RWPE1 (cell line): ENCODE measurements at regions not wholly inside any gene's neighbourhood (a gene's known extent, or its start where the extent isn't known, plus 50 kb on each side); places are given as distances from the start of the nearest gene placed in this dataset.

ENCODE experiments used
- CTCF ChIA-PET: fragments of 350-600 bp; sonication (Branson Sonifier 250); formaldehyde crosslinking; extraction: SDS; loops from one replicate; lab custom pipeline; 2021; lab: Yijun Ruan, JAX
- POLR2A ChIA-PET: fragments of 400-600 bp; formaldehyde crosslinking; extraction: SDS; loops from one replicate; lab custom pipeline; 2020; ENCODE audit warnings: antibody characterized with exemption; ENCODE audit not compliant: low non-redundant PET; lab: Yijun Ruan, JAX
- DNase-seq: peaks from one replicate; pipeline ENCODE4 v3.0.0; 2012; ENCODE audit warnings: low spot score
- H3K27ac ChIP-seq: fragments of 450-650 bp; 2 replicates; pipeline ENCODE4 v1.5.1; 2017
- TF ChIP-seq, protein P1 (sequence below): fragments of 450-650 bp; conservative IDR thresholded peaks from 2 replicates; pipeline ENCODE4 v1.5.1; 2017; ENCODE audit warnings: low read depth, mild to moderate bottlenecking

DNA sequence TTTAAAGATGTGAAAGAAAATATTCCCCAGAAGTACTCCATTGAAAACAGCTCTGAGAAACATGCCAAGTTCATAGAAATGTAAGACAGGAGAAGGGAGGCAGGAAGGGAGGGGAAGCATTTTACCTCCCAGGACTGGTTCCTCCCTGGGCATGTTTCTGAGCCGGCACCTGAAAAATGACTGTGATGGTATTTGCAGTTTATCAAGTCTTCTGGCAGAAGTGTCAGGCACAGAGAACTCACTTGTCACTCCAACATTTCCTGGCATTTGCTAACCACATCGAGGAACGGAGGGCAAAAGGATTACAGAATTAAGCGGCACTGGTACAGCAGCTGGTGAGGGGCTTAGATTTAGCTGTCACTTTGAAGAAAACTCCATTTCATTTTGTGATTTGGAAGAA is 1054.0 kb downstream of the TUSC7 start:
- ChIA-PET CTCF (interaction anchor here (0.6 kb wide), 2 partner anchors 179 to 253 kb away, joined by 3 read pairs; no protein-coding TSS in a partner anchor), POLR2A (no interaction called here)
- H3K27ac ChIP-seq: no peak overlapping the region
- DNase-seq: no peak
- TF ChIP-seq, protein P1, sequence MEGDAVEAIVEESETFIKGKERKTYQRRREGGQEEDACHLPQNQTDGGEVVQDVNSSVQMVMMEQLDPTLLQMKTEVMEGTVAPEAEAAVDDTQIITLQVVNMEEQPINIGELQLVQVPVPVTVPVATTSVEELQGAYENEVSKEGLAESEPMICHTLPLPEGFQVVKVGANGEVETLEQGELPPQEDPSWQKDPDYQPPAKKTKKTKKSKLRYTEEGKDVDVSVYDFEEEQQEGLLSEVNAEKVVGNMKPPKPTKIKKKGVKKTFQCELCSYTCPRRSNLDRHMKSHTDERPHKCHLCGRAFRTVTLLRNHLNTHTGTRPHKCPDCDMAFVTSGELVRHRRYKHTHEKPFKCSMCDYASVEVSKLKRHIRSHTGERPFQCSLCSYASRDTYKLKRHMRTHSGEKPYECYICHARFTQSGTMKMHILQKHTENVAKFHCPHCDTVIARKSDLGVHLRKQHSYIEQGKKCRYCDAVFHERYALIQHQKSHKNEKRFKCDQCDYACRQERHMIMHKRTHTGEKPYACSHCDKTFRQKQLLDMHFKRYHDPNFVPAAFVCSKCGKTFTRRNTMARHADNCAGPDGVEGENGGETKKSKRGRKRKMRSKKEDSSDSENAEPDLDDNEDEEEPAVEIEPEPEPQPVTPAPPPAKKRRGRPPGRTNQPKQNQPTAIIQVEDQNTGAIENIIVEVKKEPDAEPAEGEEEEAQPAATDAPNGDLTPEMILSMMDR: no peak

DNA sequence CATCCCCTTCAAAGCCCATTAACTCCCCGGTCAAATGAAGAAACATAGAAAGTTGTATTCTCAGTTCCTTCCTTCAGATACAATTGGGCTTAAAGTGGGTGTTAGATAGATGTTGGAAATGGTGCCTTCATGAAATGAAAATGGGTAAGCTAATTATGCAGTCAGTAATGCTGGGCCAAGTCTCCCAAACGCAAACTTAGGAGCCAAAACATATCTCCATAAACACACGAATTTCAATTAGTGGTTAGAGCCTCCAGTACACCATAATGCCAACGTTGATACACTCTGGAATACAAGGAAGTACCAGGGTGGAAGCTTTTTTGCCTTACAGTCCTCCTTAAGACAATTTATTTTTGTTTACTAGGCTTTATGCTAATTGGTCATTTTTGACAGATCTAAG is 1059.0 kb downstream of the TUSC7 start:
- H3K27ac ChIP-seq: no peak overlapping the region
- TF ChIP-seq, protein P1: no peak
- POLR2A ChIA-PET: no interaction called here
- CTCF ChIA-PET: no interaction called here
- no peak for DNase-seq

DNA sequence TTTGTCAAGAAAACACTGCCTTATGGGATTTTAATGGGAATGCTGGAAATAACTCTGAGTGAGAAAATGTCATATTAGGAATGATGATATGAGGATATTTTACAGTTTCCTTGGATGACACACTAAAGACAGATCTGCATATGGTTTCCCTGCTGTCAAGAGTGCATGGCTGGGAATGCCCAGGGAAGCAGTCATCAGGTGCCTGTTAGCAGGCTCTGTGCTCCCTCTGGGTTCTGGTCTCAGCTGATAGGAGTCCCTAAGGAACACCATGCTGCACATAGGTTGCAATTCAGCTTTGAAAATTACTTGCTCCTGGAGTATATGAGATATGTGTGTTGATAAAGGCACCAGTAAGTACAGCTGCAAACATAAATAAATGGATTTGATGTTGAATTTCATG is 1064.6 kb downstream of the TUSC7 start:
- CTCF ChIA-PET: no interaction called here

GRCh38 chr3:117786349-117786748 is 1076.8 kb downstream of the TUSC7 start:
- no peak for DNase-seq
- CTCF ChIA-PET: no interaction called here
- POLR2A ChIA-PET: no interaction called here
- H3K27ac ChIP-seq: no peak overlapping the region
- TF ChIP-seq, protein P1: no peak

More for the DNA sequence above, 1064.6 kb downstream of the TUSC7 start:
- TF ChIP-seq, protein P1: no peak
- POLR2A ChIA-PET: no interaction called here
- H3K27ac ChIP-seq: no peak overlapping the region
- no peak for DNase-seq

- DNase-seq: no peak
- H3K27ac ChIP-seq: no peak overlapping the region
- ChIA-PET POLR2A (no interaction called here), CTCF (interaction anchor here (0.7 kb wide), 1 partner anchor 89 kb away, joined by 4 read pairs; no protein-coding TSS in a partner anchor)
- TF ChIP-seq, protein P1: no peak
Measured at GRCh38 chr3:117788061-117788460, 1078.5 kb downstream of the TUSC7 start.

GRCh38 chr3:117788506-117788905 is 1078.9 kb downstream of the TUSC7 start:
- TF ChIP-seq, protein P1: no peak
- no peak overlapping the region for H3K27ac ChIP-seq
- no peak for DNase-seq
- ChIA-PET POLR2A (no interaction called here), CTCF (interaction anchor here (0.7 kb wide), 1 partner anchor 89 kb away, joined by 4 read pairs; no protein-coding TSS in a partner anchor)
